Breast epithelium (tissue), 3 donors: ENCODE measurements at regions not wholly inside any gene's neighbourhood (a gene's known extent, or its start where the extent isn't known, plus 50 kb on each side); places are given as distances from the start of the nearest gene placed in this dataset.

Source experiments
- CTCF ChIP-seq, 3 donors: fragments of 450-650 bp; IDR thresholded peaks; one replicate each; pipeline ENCODE4 v1.5.1; 2016 to 2017; ENCODE audit warnings: antibody characterized with exemption in 3 of 3, mild to moderate bottlenecking in 3 of 3, moderate library complexity in 3 of 3
- POLR2AphosphoS5 ChIP-seq, 3 donors: sonication (generic); formaldehyde crosslinking; IDR thresholded peaks; one replicate each; pipeline ENCODE4 v1.6.1; 2017; ENCODE audit warnings: antibody characterized with exemption in 3 of 3

- TF ChIP-seq CTCF (IDR thresholded peaks at IDR 0.05) = no peak
- no peak for TF ChIP-seq POLR2AphosphoS5 (IDR thresholded peaks at IDR 0.05)
Observed at GRCh38 chr2:151027151-151027550, 234.5 kb downstream of the RBM43 start.
